Rectal smooth muscle tissue (tissue), 1 donor: ENCODE measurements at regions not wholly inside any gene's neighbourhood (a gene's known extent, or its start where the extent isn't known, plus 50 kb on each side); places are given as distances from the start of the nearest gene placed in this dataset.

Source experiments
- H3K27ac ChIP-seq: one replicate; pipeline ENCODE4 v1.7.0; 2013; ENCODE audit warnings: low read depth, low read length, inconsistent platforms
- H3K27me3 ChIP-seq: one replicate; pipeline ENCODE4 v1.7.0; 2013; ENCODE audit warnings: low read length; ENCODE audit not compliant: control insufficient read depth, insufficient read depth
- H3K36me3 ChIP-seq: one replicate; pipeline ENCODE4 v1.7.0; 2013; ENCODE audit warnings: low read length; ENCODE audit not compliant: control insufficient read depth, insufficient read depth
- H3K4me1 ChIP-seq: one replicate; pipeline ENCODE4 v1.7.0; 2013; ENCODE audit warnings: low read length; ENCODE audit not compliant: control insufficient read depth, insufficient read depth
- H3K4me3 ChIP-seq: one replicate; pipeline ENCODE4 v1.7.0; 2013; ENCODE audit warnings: low read length
- H3K9ac ChIP-seq: one replicate; pipeline ENCODE4 v1.7.0; 2013; ENCODE audit warnings: low read length

DNA sequence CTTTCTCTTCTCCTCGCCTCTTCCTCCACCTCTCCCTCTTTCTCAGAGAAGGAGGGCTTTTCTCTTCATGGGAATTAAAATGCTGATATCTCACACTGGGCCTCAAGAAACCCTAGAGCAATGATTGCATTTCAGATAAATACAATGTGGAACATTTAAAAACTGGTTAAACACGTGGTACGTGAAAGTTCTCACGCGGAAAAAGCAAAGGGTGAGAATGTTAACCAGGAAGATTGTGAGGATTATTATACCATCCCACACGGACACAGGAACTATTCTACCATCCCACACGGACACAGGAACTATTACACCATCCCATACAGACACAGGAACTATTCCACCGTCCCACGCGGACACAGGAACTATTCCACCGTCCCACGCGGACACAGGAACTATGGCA lies 182.4 kb downstream of the TMEM18 start:
- Histone ChIP-seq H3K9ac (no peak overlapping the region), H3K27me3 (no peaks in the 10 kb centered on the region), H3K4me3 (no peak overlapping the region), H3K4me1 (no peaks in the 10 kb centered on the region), H3K27ac (no peak overlapping the region), H3K36me3 (no peaks in the 10 kb centered on the region)

DNA sequence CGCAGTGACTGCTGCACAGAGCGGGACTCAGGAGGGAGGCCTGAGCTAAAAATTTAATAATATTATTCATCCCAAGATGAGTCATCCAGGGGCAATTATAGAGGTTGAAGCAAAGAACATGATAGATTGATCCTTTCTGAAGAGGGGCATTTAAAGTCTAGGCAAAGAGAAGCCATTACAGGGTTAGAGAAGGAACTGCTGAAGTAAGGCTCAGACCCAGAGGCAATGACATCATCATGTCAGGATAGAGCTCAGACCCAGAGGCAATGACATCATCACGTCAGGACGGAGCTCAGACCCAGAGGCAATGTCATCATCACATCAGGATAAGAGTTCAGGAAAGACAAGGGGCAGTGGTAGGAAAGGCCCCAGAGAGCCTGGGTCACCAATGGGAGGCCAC lies 184.0 kb downstream of the TMEM18 start:
- H3K27ac ChIP-seq: no peak overlapping the region
- no peaks in the 10 kb centered on the region for H3K36me3 ChIP-seq
- no peak overlapping the region for H3K4me3 ChIP-seq
- no peaks in the 10 kb centered on the region for H3K4me1 ChIP-seq
- H3K9ac ChIP-seq: no peak overlapping the region
- no peaks in the 10 kb centered on the region for H3K27me3 ChIP-seq

DNA sequence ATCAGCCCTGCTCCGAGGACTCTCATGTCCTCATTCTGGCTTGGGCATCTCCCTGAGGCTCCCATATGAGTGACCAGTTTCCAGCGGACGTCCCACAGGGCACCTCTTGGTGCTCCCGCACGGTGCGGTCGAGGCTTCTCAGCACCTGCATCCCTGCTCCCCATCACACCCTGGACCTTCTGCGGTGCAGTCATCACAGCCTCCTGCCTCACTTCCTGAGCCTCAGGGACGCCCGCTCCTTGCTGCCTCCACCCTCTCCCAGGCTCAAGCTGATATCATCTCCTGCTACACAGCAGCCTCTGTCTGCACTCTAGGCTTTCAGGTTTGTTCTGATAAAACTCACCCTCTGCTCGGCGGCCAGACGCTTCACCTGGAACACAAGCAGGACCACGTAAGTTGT lies 185.0 kb downstream of the TMEM18 start:
- H3K4me3 ChIP-seq: no peak overlapping the region
- no peaks in the 10 kb centered on the region for H3K4me1 ChIP-seq
- H3K27ac ChIP-seq: no peak overlapping the region
- H3K9ac ChIP-seq: no peak overlapping the region
- H3K27me3 ChIP-seq: no peaks in the 10 kb centered on the region
- no peaks in the 10 kb centered on the region for H3K36me3 ChIP-seq

DNA sequence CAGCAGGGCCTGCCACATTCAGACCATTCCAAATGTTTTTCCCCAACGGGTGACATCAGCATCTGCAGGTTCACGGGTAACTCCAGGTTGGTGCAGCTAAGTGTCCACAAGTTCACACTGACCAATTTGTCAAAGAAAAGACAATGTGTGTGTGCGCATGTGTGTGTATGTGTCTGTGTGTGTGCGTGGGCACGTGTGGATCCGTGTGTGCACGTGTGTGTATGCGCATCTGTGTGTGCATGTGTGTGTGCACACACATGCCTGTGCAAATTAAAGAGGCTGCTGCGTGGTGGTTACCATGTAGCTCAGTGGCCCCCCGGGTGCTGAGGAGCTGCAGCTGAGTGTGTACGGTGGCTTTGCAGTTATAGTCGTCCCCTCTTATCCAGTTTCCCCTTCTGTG lies 187.4 kb downstream of the TMEM18 start:
- H3K4me3 ChIP-seq: no peak overlapping the region

DNA sequence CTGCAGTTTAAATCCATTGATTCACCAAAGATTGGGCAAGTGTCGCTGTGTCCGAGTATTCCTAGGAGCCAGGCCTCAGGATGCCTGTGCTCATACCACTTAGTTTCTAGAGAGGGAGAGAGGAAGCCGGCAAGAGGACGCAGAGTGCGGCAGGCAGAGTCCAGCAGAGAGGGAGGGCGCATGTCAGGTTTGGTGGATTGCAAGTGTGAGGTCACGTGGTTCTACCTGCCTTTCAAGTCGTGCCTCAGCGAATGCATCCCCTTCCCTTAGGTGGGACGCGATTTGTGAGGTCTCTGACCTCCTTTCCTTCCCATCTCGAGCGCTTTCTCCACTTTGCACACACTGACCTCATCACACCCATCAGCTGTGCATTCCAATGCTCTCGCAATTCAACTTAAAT lies 188.1 kb downstream of the TMEM18 start:
- Histone ChIP-seq H3K27ac (no peak overlapping the region), H3K36me3 (no peaks in the 10 kb centered on the region), H3K4me1 (no peaks in the 10 kb centered on the region), H3K4me3 (no peak overlapping the region), H3K9ac (no peak overlapping the region), H3K27me3 (no peaks in the 10 kb centered on the region)

More for the DNA sequence above, 187.4 kb downstream of the TMEM18 start:
- H3K27me3 ChIP-seq: no peaks in the 10 kb centered on the region
- H3K4me1 ChIP-seq: no peaks in the 10 kb centered on the region
- no peak overlapping the region for H3K27ac ChIP-seq
- no peaks in the 10 kb centered on the region for H3K36me3 ChIP-seq
- no peak overlapping the region for H3K9ac ChIP-seq

DNA sequence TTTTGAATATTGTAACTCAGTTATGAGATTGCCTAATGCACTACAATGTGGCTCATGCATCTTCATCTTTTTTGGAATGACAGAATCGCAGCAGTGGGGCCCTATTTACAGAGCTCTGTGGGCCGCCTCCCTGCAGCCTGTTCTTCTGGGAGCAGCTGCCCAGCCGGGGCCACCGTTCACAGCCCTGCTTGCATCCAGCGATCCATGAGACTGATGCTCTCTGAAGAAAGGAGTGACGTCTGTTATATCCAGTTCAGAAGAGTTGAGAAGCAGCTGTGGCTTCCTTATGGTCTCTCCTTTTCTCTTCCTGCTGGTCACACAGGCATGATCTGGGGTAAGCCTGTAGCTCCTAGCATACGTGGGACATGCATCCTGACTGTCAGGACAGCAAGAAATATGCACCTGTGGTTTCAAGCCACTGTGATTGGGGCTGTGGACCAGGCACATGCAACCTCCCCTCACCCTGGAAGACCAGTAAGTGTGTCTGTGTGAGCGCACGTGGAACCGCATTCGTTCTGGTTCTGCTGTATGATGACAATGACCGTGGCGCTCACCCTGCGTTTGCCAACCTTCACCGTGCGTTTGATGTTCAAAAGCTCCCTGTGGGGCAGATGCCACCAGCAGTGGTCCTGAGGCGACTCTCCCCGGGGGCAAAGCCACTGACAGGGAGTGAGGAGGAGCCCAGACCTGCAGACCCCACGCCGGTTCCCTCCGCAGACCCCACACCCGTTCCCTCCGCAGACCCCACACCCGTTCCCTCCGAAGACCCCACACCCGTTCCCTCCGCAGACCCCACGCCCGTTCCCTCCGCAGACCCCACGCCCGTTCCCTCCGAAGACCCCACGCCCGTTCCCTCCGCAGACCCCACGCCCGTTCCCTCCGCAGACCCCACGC lies 189.8 kb downstream of the TMEM18 start:
- H3K36me3 ChIP-seq: no peaks in the 10 kb centered on the region
- H3K4me3 ChIP-seq: no peak overlapping the region
- no peak overlapping the region for H3K27ac ChIP-seq
- no peak overlapping the region for H3K9ac ChIP-seq
- no peaks in the 10 kb centered on the region for H3K4me1 ChIP-seq
- no peaks in the 10 kb centered on the region for H3K27me3 ChIP-seq

DNA sequence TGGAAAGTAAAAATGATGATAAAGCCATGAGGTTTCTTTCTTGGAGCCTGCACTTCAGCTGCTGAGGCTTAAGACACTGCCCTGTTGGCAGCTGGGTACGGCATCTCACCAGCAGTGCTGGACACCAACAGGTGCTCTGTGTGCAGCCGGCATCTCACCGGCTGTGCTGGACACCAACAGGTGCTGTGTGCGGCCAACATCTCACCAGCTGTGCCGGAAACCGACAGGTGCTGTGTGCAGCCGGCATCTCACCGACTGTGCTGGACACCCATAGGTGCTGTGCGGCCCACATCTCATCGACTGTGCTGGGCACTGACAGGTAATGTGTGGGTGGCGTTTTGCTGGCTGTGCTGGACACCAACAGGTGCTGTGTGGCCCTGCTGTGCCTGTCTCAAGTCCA lies 190.8 kb downstream of the TMEM18 start:
- no peak overlapping the region for H3K27ac ChIP-seq
- no peak overlapping the region for H3K4me3 ChIP-seq
- H3K4me1 ChIP-seq: no peaks in the 10 kb centered on the region
- H3K27me3 ChIP-seq: no peaks in the 10 kb centered on the region
- no peak overlapping the region for H3K9ac ChIP-seq
- no peaks in the 10 kb centered on the region for H3K36me3 ChIP-seq

DNA sequence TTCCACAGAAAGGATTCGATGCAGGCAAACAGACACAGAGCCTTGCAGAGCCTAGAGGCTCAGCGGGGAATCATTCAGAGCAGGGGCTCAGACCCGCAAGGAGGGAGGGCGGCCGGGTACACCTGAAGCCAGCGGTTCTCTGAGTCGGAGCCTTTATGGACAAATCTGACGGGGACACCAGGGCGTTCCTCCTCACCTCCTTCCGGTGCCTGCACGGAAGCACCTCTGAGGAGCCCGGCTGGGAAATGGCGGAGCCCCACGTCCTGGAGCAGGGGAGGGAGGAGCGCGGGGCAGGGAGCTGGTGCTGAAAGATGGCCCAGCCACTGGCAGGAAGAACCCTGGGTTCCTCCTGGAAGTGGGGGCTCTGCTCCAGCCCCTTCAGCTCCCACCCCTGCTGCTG lies 193.5 kb upstream of the ALKAL2 start:
- H3K27me3 ChIP-seq: no peaks in the 10 kb centered on the region

DNA sequence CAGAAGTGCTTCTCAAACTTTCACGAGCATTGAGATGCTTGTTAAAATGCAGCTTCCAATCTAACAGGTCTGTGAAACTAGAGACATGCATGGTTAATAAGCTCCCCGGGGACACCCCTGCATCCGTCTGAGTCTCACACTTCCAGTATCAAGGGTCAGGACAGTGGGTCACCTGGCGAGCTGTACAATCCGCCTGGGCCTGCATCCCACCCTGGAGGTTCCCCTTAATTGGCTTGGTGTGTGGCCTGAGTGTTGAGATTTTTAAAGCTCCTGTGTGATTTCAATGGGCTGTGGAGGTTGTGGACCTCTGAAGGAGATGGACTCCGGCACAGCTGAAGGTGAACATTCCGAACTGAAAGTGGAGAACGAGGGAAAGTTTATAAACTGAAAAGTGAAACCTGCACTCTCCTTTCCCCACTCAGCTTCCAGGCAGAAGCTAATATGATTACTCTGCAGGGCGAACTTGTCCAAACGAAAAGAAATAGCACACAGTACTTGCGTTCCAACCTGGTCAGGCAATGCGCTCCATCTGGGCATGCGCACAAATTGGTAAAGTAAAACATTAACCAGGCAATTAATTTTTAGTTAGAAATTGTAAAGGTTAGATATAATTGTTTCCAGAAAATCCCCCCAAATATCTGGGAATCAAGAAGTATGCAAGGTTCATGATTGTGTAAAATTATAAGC lies 191.7 kb upstream of the ALKAL2 start:
- H3K36me3 ChIP-seq: no peaks in the 10 kb centered on the region
- H3K4me1 ChIP-seq: no peaks in the 10 kb centered on the region
- H3K27ac ChIP-seq: no peak overlapping the region
- H3K4me3 ChIP-seq: no peak overlapping the region
- no peak overlapping the region for H3K9ac ChIP-seq
- no peaks in the 10 kb centered on the region for H3K27me3 ChIP-seq

More for the DNA sequence above, 193.5 kb upstream of the ALKAL2 start:
- no peak overlapping the region for H3K27ac ChIP-seq
- H3K36me3 ChIP-seq: no peaks in the 10 kb centered on the region
- no peak overlapping the region for H3K4me3 ChIP-seq
- no peaks in the 10 kb centered on the region for H3K4me1 ChIP-seq
- H3K9ac ChIP-seq: no peak overlapping the region

DNA sequence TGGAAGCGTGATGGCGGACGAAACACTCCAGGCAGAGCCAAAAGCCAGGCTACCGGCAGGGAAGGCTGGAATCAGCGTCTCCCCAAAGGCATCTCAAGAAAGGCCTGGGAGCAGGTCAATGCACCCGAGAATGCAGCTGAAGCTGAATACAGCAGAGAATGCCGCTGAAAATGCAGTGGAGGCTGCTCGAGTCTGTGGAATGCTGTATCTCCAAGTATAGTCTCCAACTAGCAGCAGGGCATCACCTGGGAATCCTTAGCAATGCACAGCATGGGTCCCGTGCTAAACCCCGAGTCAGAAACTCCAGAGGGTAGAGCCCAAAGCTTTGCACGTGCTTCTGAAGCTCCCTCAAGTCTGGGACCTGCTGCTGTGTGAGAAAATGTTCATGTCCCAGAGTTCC lies 191.1 kb upstream of the ALKAL2 start:
- no peak overlapping the region for H3K4me3 ChIP-seq
- no peaks in the 10 kb centered on the region for H3K27me3 ChIP-seq
- H3K4me1 ChIP-seq: no peaks in the 10 kb centered on the region
- no peak overlapping the region for H3K27ac ChIP-seq
- no peak overlapping the region for H3K9ac ChIP-seq
- no peaks in the 10 kb centered on the region for H3K36me3 ChIP-seq

DNA sequence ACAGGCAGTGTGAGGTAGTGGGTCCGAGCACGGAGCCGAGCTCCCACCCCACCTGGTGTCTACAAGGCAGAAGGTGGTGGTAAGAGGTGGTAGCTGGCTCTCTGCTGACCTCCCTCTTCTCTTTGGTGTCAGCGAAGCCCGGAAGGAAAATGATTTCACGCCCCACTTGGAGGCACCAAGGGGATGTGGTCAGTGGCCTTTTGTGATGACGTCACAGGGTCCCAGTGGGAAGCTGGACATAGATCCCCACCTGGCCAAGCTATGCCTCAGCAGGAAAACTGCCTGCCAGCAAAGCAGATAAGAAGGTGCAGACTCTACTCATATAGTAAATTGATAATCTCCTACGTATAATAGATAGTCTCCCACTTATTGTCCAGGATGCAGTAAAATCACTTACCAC lies 183.7 kb upstream of the ALKAL2 start:
- H3K27me3 ChIP-seq: peaks cover 7% of the 10 kb centered on the region
- H3K27ac ChIP-seq: no peak overlapping the region
- H3K9ac ChIP-seq: no peak overlapping the region
- H3K4me1 ChIP-seq: no peaks in the 10 kb centered on the region
- H3K36me3 ChIP-seq: no peaks in the 10 kb centered on the region
- no peak overlapping the region for H3K4me3 ChIP-seq

DNA sequence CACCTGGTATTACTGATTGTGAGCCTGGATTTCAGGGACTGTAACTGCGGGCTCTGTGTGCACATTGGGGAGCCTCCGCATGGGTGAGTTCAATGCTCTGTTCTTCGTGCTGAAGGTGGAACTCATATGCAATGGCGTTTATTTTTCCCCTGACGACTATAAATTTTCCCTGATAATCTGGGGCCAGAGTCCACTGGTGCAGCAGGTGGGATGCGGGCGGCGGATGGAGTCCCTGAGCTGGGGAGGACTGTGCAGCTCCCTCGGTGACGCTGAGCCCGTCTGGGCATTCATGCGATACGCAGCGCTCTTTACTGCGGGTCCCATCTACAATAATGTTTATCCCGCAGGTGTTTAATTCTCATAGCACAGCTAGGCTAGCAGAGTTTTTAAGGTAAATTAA lies 181.6 kb upstream of the ALKAL2 start:
- no peak overlapping the region for H3K9ac ChIP-seq
- no peaks in the 10 kb centered on the region for H3K4me1 ChIP-seq
- H3K27ac ChIP-seq: no peak overlapping the region
- H3K27me3 ChIP-seq: peaks cover 7% of the 10 kb centered on the region
- no peak overlapping the region for H3K4me3 ChIP-seq
- no peaks in the 10 kb centered on the region for H3K36me3 ChIP-seq
